A549 (cell line): ENCODE measurements at regions not wholly inside any gene's neighbourhood (a gene's known extent, or its start where the extent isn't known, plus 50 kb on each side); places are given as distances from the start of the nearest gene placed in this dataset.

Experiments used
- ATAC-seq, 2 experiments: fragments of 200-7000 bp in 1 of 2; fragments of >200 bp in 1 of 2; cut with Nextera tagmentation in 1 of 2; cut with Tn5 transposase in 1 of 2; 3 replicates each; pipeline versions ENCODE4 v1.8.0 to v1.9.1; 2018 to 2020; ENCODE audit warnings: mild to moderate bottlenecking in 1 of 2, moderate library complexity in 1 of 2
- CTCF ChIA-PET: fragments of 300-600 bp; sonication (Branson Sonifier 250); formaldehyde crosslinking; extraction: SDS; loops from one replicate; lab custom pipeline; 2021; ENCODE audit warnings: antibody characterized with exemption, inconsistent platforms; lab: Yijun Ruan, JAX
- POLR2A ChIA-PET: fragments of 350-600 bp; formaldehyde crosslinking; extraction: SDS; loops from one replicate; lab custom pipeline; 2021; ENCODE audit warnings: antibody characterized with exemption, inconsistent platforms; lab: Yijun Ruan, JAX
- DNase-seq, 2 experiments: peaks; one replicate each; pipeline versions ENCODE4 v3.0.0 to v3.0.0-alpha.2; 2011 to 2016; ENCODE audit warnings: low read depth in 1 of 2, low spot score in 1 of 2
- FAIRE-seq: peaks from 2 replicates; lab custom pipeline; 2011; peaks lifted over from hg19 to GRCh38; lab: Jason Lieb, UNC
- H3K27ac ChIP-seq, 2 experiments: fragments of >200 bp; sonication (Bioruptor Twin); formaldehyde crosslinking; 3 replicates each; pipeline ENCODE4 v1.5.1; 2016 to 2017
- H3K4me1 ChIP-seq: fragments of >200 bp; sonication (Bioruptor Twin); formaldehyde crosslinking; 3 replicates; pipeline ENCODE4 v1.6.1; 2016
- H3K4me2 ChIP-seq: fragments of >200 bp; sonication (Bioruptor Twin); formaldehyde crosslinking; 3 replicates; pipeline ENCODE4 v1.6.1; 2016
- H3K4me3 ChIP-seq: fragments of >200 bp; sonication (Bioruptor Twin); formaldehyde crosslinking; 3 replicates; pipeline ENCODE4 v1.5.1; 2016
- H3K9me3 ChIP-seq: fragments of >200 bp; sonication (Bioruptor Twin); formaldehyde crosslinking; 3 replicates; pipeline ENCODE4 v1.6.1; 2016
- CBX2 ChIP-seq: fragments of 200-600 bp; sonication (generic); IDR thresholded peaks from 2 replicates; pipeline ENCODE4 v1.6.1; 2016; ENCODE audit warnings: low read depth, mild to moderate bottlenecking, borderline replicate concordance
- CBX8 ChIP-seq: fragments of 200-600 bp; sonication (generic); IDR thresholded peaks from 2 replicates; pipeline ENCODE4 v1.6.1; 2016
- ELK1 ChIP-seq: fragments of 150-350 bp; IDR thresholded peaks from 2 replicates; pipeline ENCODE4 v1.6.1; 2014; ENCODE audit warnings: low read depth, mild to moderate bottlenecking, low read length
- FOSB ChIP-seq: fragments of 250-450 bp; sonication (Bioruptor Pico); IDR thresholded peaks from 2 replicates; pipeline ENCODE4 v1.5.0; 2020; ENCODE audit warnings: mild to moderate bottlenecking, moderate library complexity
- GATA3 ChIP-seq: IDR thresholded peaks from 2 replicates; pipeline ENCODE4 v1.6.1; 2012; ENCODE audit warnings: borderline replicate concordance
- HOXA7 ChIP-seq: fragments of 250-450 bp; sonication (Bioruptor Pico); IDR thresholded peaks from 2 replicates; pipeline ENCODE4 v1.5.0; 2020; ENCODE audit warnings: mild to moderate bottlenecking, moderate library complexity
- HOXB13 ChIP-seq: fragments of 250-450 bp; sonication (Bioruptor Pico); IDR thresholded peaks from 2 replicates; pipeline ENCODE4 v1.5.0; 2020; ENCODE audit warnings: low read depth, mild to moderate bottlenecking, moderate library complexity
- JUNB ChIP-seq: fragments of >200 bp; sonication (Bioruptor Twin); formaldehyde crosslinking; IDR thresholded peaks from 2 replicates; pipeline ENCODE4 v1.6.1; 2016
- MAFK ChIP-seq: fragments of 450-650 bp; IDR thresholded peaks from 2 replicates; pipeline ENCODE4 v1.6.1; 2014; ENCODE audit not compliant: partially characterized antibody
- POLR2A ChIP-seq: IDR thresholded peaks from 2 replicates; pipeline ENCODE4 v1.6.1; 2012; ENCODE audit warnings: mild to moderate bottlenecking, low read length
- POLR2AphosphoS2 ChIP-seq: conservative IDR thresholded peaks from 2 replicates; pipeline ENCODE4 v1.6.1; 2012; ENCODE audit warnings: low read length, improper control_type of control experiment, inconsistent platforms
- RARB ChIP-seq: fragments of 250-450 bp; sonication (Bioruptor Pico); IDR thresholded peaks from 2 replicates; pipeline ENCODE4 v1.8.0; 2021; ENCODE audit warnings: mild to moderate bottlenecking, moderate library complexity
- SMC3 ChIP-seq: fragments of >200 bp; sonication (Bioruptor Twin); formaldehyde crosslinking; IDR thresholded peaks from 3 replicates; pipeline ENCODE4 v1.6.1; 2018; ENCODE audit warnings: inconsistent platforms
- TP53 ChIP-seq: fragments of 250-450 bp; sonication (Bioruptor Pico); IDR thresholded peaks from 2 replicates; pipeline ENCODE4 v1.5.0; 2021; ENCODE audit warnings: mild to moderate bottlenecking, moderate library complexity
- ZC3H11A ChIP-seq: fragments of 450-650 bp; IDR thresholded peaks from 2 replicates; pipeline ENCODE4 v1.6.1; 2014; ENCODE audit warnings: antibody characterized with exemption, mild to moderate bottlenecking
- ZFP36 ChIP-seq: fragments of 450-650 bp; IDR thresholded peaks from 2 replicates; pipeline ENCODE4 v1.6.1; 2014; ENCODE audit warnings: borderline replicate concordance; ENCODE audit not compliant: partially characterized antibody
- WGBS: methylation state at CpG from one replicate; pipeline ENCODE4 v1.1.6; 2017; ENCODE audit errors: missing lambda C conversion rate; 5-methylcytosine and 5-hydroxymethylcytosine counted together
- TF ChIP-seq, protein P1 (sequence below): fragments of 450-650 bp; IDR thresholded peaks from 2 replicates; pipeline ENCODE4 v1.6.1; 2014; ENCODE audit warnings: antibody characterized with exemption
- TF ChIP-seq, protein P2 (sequence below): fragments of 250-450 bp; sonication (Bioruptor Pico); IDR thresholded peaks from 2 replicates; pipeline ENCODE4 v1.5.0; 2020; ENCODE audit warnings: low read depth, mild to moderate bottlenecking, moderate library complexity
- TF ChIP-seq, protein P3 (sequence below): IDR thresholded peaks from 2 replicates; pipeline ENCODE4 v1.6.1; 2012; ENCODE audit warnings: low read depth, borderline replicate concordance

GRCh38 chr6:104349191-104349590 is 510.5 kb downstream of the HACE1 start:
- POLR2A ChIA-PET = no interaction called here
- DNase-seq = no peak
- no peak for ATAC-seq
- H3K4me3 ChIP-seq = no peak overlapping the region
- TF ChIP-seq, protein P1, sequence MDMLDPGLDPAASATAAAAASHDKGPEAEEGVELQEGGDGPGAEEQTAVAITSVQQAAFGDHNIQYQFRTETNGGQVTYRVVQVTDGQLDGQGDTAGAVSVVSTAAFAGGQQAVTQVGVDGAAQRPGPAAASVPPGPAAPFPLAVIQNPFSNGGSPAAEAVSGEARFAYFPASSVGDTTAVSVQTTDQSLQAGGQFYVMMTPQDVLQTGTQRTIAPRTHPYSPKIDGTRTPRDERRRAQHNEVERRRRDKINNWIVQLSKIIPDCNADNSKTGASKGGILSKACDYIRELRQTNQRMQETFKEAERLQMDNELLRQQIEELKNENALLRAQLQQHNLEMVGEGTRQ = no peak
- TF ChIP-seq ZC3H11A (no peak), ELK1 (no peak), CBX2 (no peak), POLR2A (no peak), CBX8 (no peak), FOSB (no peak), SMC3 (no peak), RARB (CRISPR knock-in tag) (no peak)
- no peak overlapping the region for H3K4me2 ChIP-seq
- 30% methylated on average over 4 of the region's 4 CpGs for WGBS
- no peaks in the 10 kb centered on the region for H3K4me1 ChIP-seq
- H3K27ac ChIP-seq = no peak overlapping the region
- CTCF ChIA-PET = interaction anchor here (2.1 kb wide), 1 partner anchor 24 kb away, joined by 4 read pairs; no protein-coding TSS in a partner anchor
- H3K9me3 ChIP-seq = no peaks in the 10 kb centered on the region
- FAIRE-seq = no peak

GRCh38 chr6:104344223-104344622 is 515.5 kb downstream of the HACE1 start:
- Histone ChIP-seq H3K4me2 (no peak overlapping the region), H3K4me3 (no peak overlapping the region)
- DNase-seq (no peak), ATAC-seq (no peak)
- WGBS = 20% methylated on average over 2 of the region's 2 CpGs
- TF ChIP-seq POLR2AphosphoS2 (no peak), JUNB (no peak), HOXA7 (no peak), RARB (CRISPR knock-in tag) (no peak), TP53 (CRISPR knock-in tag) (no peak), ZFP36 (no peak), MAFK (no peak)
- TF ChIP-seq, all 56 proteins: peak for 0
- H3K27ac ChIP-seq = no peak overlapping the region
- no peaks in the 10 kb centered on the region for H3K4me1 ChIP-seq
- FAIRE-seq = no peak
- ChIA-PET POLR2A (no interaction called here), CTCF (interaction anchor here (0.9 kb wide), 1 partner anchor 20 kb away, joined by 3 read pairs; no protein-coding TSS in a partner anchor)
- H3K9me3 ChIP-seq = no peaks in the 10 kb centered on the region

GRCh38 chr6:104332364-104332763 is 527.4 kb downstream of the HACE1 start:
- H3K4me2 ChIP-seq = no peak overlapping the region
- H3K4me3 ChIP-seq = no peak overlapping the region
- ATAC-seq (no peak), DNase-seq (no peak), FAIRE-seq (no peak)
- H3K27ac ChIP-seq = no peak overlapping the region
- 8% methylated on average over 4 of the region's 4 CpGs for WGBS
- H3K4me1 ChIP-seq = no peaks in the 10 kb centered on the region
- no peaks in the 10 kb centered on the region for H3K9me3 ChIP-seq
- CTCF ChIA-PET = no interaction called here
- POLR2A ChIA-PET = no interaction called here
- TF ChIP-seq MAFK (no peak), SMC3 (no peak), HOXB13 (CRISPR knock-in tag) (no peak), GATA3 (no peak)
- TF ChIP-seq, protein P2, sequence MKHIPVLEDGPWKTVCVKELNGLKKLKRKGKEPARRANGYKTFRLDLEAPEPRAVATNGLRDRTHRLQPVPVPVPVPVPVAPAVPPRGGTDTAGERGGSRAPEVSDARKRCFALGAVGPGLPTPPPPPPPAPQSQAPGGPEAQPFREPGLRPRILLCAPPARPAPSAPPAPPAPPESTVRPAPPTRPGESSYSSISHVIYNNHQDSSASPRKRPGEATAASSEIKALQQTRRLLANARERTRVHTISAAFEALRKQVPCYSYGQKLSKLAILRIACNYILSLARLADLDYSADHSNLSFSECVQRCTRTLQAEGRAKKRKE (CRISPR knock-in tag) = no peak
- TF ChIP-seq, protein P3, sequence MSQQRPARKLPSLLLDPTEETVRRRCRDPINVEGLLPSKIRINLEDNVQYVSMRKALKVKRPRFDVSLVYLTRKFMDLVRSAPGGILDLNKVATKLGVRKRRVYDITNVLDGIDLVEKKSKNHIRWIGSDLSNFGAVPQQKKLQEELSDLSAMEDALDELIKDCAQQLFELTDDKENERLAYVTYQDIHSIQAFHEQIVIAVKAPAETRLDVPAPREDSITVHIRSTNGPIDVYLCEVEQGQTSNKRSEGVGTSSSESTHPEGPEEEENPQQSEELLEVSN = no peak
